ENCODE measurements at regions not wholly inside any gene's neighbourhood (a gene's known extent, or its start where the extent isn't known, plus 50 kb on each side); places are given as distances from the start of the nearest gene placed in this dataset.
"Not testable (repeated sequence)": the region's sequence is repeated elsewhere in the genome, so short reads cannot be mapped to it uniquely, and the experiment has no call there.

- not testable (repeated sequence) for TF ChIP-seq CTCF, POLR2A, POLR2AphosphoS5 (IDR thresholded peaks at IDR 0.05)
Measured at GRCh38 chr6:58129098-58129497, 811.7 kb downstream of the PRIM2 start.
